Endodermal cell (in vitro differentiated cells): ENCODE measurements at regions not wholly inside any gene's neighbourhood (a gene's known extent, or its start where the extent isn't known, plus 50 kb on each side); places are given as distances from the start of the nearest gene placed in this dataset.
A peak's percentile ranks its signal among the peaks of the same experiment; 100 is the strongest.

Experiments used
- DNase-seq: peaks from one replicate; pipeline ENCODE4 v3.0.0-alpha.2; 2017
- H3K27ac ChIP-seq: 2 replicates; pipeline ENCODE4 v1.5.1; 2013; ENCODE audit warnings: mild to moderate bottlenecking, low read depth, low read length, moderate library complexity
- H3K27me3 ChIP-seq: 2 replicates; pipeline ENCODE4 v1.6.1; 2013; ENCODE audit warnings: mild to moderate bottlenecking, low read length, moderate library complexity; ENCODE audit not compliant: insufficient read depth, control insufficient read depth, poor library complexity, severe bottlenecking
- H3K36me3 ChIP-seq: 2 replicates; pipeline ENCODE4 v1.7.0; 2013; ENCODE audit warnings: mild to moderate bottlenecking, low read length, moderate library complexity; ENCODE audit not compliant: control insufficient read depth, insufficient read depth
- H3K4me1 ChIP-seq: one replicate; pipeline ENCODE4 v1.7.0; 2013; ENCODE audit warnings: low read length; ENCODE audit not compliant: control insufficient read depth, insufficient read depth
- H3K4me3 ChIP-seq: 2 replicates; pipeline ENCODE4 v1.5.1; 2013; ENCODE audit warnings: mild to moderate bottlenecking, low read length, moderate library complexity
- H3K9ac ChIP-seq: 2 replicates; pipeline ENCODE4 v1.6.1; 2013; ENCODE audit warnings: mild to moderate bottlenecking, low read length, moderate library complexity; ENCODE audit not compliant: poor library complexity, severe bottlenecking; ENCODE audit errors: extremely low read depth
- H3K9me3 ChIP-seq: 2 replicates; pipeline ENCODE4 v1.6.1; 2013; ENCODE audit warnings: mild to moderate bottlenecking, low read length, moderate library complexity; ENCODE audit not compliant: control insufficient read depth
- H3K27ac Mint-ChIP-seq: 2 replicates; pipeline ENCODE4 v1.8.0; 2020; ENCODE audit warnings: mixed read lengths
- H3K27me3 Mint-ChIP-seq: 2 replicates; pipeline ENCODE4 v1.8.0; 2021; ENCODE audit warnings: mild to moderate bottlenecking, mixed read lengths; ENCODE audit not compliant: insufficient read depth
- H3K36me3 Mint-ChIP-seq: 2 replicates; pipeline ENCODE4 v1.8.0; 2020; ENCODE audit warnings: low read depth, mixed read lengths
- H3K4me1 Mint-ChIP-seq: 2 replicates; pipeline ENCODE4 v1.8.0; 2020; ENCODE audit warnings: mixed read lengths
- H3K4me3 Mint-ChIP-seq: 2 replicates; pipeline ENCODE4 v1.8.0; 2020; ENCODE audit warnings: mild to moderate bottlenecking, moderate library complexity, mixed read lengths
- H3K9me3 Mint-ChIP-seq: 2 replicates; pipeline ENCODE4 v1.8.0; 2020; ENCODE audit warnings: mild to moderate bottlenecking, mixed read lengths
- CTCF ChIP-seq: fragments of 200-600 bp; sonication (generic); conservative IDR thresholded peaks from 2 replicates; pipeline ENCODE4 v1.5.0; 2021; ENCODE audit warnings: antibody characterized with exemption, mild to moderate bottlenecking
- WGBS, 2 experiments: methylation state at CpG; one replicate each; pipeline versions ENCODE4 v1.1.5 to v1.1.7; 2013; ENCODE audit warnings: missing lambda C conversion rate in 2 of 2, mixed read lengths in 1 of 2; ENCODE audit not compliant: insufficient coverage in 1 of 2, insufficient read length in 1 of 2; 5-methylcytosine and 5-hydroxymethylcytosine counted together

- Histone ChIP-seq H3K36me3 (no peaks in the 10 kb centered on the region), H3K27ac (no peak overlapping the region), H3K9me3 (no peaks in the 10 kb centered on the region), H3K27me3 (peaks cover 29% of the 10 kb centered on the region), H3K9ac (no peak overlapping the region), H3K4me1 (no peaks in the 10 kb centered on the region), H3K4me3 (no peak overlapping the region)
- H3K27ac Mint-ChIP-seq: no peak overlapping the region
- 94 to 96% methylated on average over 3 to 5 of the region's 5 CpGs for WGBS, 2 experiments
- H3K36me3 Mint-ChIP-seq: no peaks in the 10 kb centered on the region
- peaks cover 57% of the 10 kb centered on the region for H3K27me3 Mint-ChIP-seq
- H3K4me3 Mint-ChIP-seq: no peak overlapping the region
- H3K4me1 Mint-ChIP-seq: peaks cover 8% of the 10 kb centered on the region
- peaks cover 20% of the 10 kb centered on the region for H3K9me3 Mint-ChIP-seq
- DNase-seq: peak; percentile 39
- TF ChIP-seq CTCF: no peak
Measured at GRCh38 chr17:77527409-77527808, 386.6 kb downstream of the SEC14L1 start.

GRCh38 chr17:77527836-77528505, 387.2 kb downstream of the SEC14L1 start:
- Mint-ChIP-seq H3K27ac (no peak overlapping the region), H3K4me1 (peaks cover 8% of the 10 kb centered on the region), H3K9me3 (peaks cover 20% of the 10 kb centered on the region), H3K36me3 (no peaks in the 10 kb centered on the region), H3K27me3 (peaks cover 57% of the 10 kb centered on the region), H3K4me3 (peak overlapping the region; percentile 50)
- H3K4me3 ChIP-seq: peak overlapping the region; percentile 75
- no peaks in the 10 kb centered on the region for H3K36me3 ChIP-seq
- DNase-seq: peak; percentile 55
- H3K27me3 ChIP-seq: peaks cover 29% of the 10 kb centered on the region
- H3K27ac ChIP-seq: no peak overlapping the region
- WGBS, 2 experiments: 73 to 77% methylated on average over 13 to 23 of the region's 23 CpGs
- H3K9ac ChIP-seq: no peak overlapping the region
- no peaks in the 10 kb centered on the region for H3K4me1 ChIP-seq
- no peak for TF ChIP-seq CTCF
- no peaks in the 10 kb centered on the region for H3K9me3 ChIP-seq

GRCh38 chr17:77528516-77529327, 388.0 kb downstream of the SEC14L1 start:
- H3K27ac ChIP-seq: no peak overlapping the region
- H3K4me1 ChIP-seq: no peaks in the 10 kb centered on the region
- Mint-ChIP-seq H3K36me3 (no peaks in the 10 kb centered on the region), H3K4me1 (peaks cover 8% of the 10 kb centered on the region), H3K9me3 (peaks cover 20% of the 10 kb centered on the region), H3K27ac (no peak overlapping the region), H3K4me3 (peak overlapping the region; percentile 50), H3K27me3 (peaks cover 57% of the 10 kb centered on the region)
- peak overlapping the region; percentile 75 for H3K4me3 ChIP-seq
- peak; percentile 92 for DNase-seq
- peak; percentile 70 for TF ChIP-seq CTCF
- H3K27me3 ChIP-seq: peaks cover 29% of the 10 kb centered on the region
- H3K9me3 ChIP-seq: no peaks in the 10 kb centered on the region
- no peaks in the 10 kb centered on the region for H3K36me3 ChIP-seq
- WGBS, 2 experiments: 3% methylated on average over 23 to 63 of the region's 66 CpGs
- no peak overlapping the region for H3K9ac ChIP-seq
